ENCODE measurements at regions not wholly inside any gene's neighbourhood (a gene's known extent, or its start where the extent isn't known, plus 50 kb on each side); places are given as distances from the start of the nearest gene placed in this dataset.

DNA sequence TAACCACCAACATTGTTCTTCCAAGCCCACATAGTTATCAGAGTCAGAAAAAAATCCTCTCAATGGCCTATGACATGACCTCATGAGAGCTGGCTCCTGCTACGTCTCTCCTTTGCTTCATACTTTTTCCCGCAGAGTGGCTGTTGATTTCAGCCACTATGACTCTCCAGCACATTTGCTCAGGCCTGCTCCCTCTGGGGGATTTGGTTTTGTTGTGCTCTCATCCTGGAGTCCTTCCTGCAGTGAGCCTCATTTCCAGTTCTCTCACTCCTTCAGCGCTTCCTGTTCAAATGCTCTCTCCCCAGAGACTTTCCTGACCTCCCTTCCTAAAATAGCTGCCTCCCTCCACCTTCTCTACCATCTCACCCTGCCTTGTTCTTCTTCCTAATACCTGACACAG lies 72.0 kb upstream of the USP29 start:
- no peak for DNase-seq
- Histone ChIP-seq H3K36me3 (ENCODE audit: control insufficient read depth in 4 of 4, insufficient read depth in 4 of 4, low read length in 3 of 4) (no peaks in the 10 kb centered on the region), H3K27ac (ENCODE audit: insufficient read depth in 1 of 2, low read depth in 1 of 2, low read length in 2 of 2, poor library complexity in 1 of 2, severe bottlenecking in 2 of 2) (no peak overlapping the region), H3K9me3 (ENCODE audit: control extremely low read depth in 1 of 5, control insufficient read depth in 4 of 5, insufficient read depth in 2 of 5, low read depth in 1 of 5, low read length in 4 of 5) (peaks cover 0 to 14% (median 5%) of the 10 kb centered on the region in 5 experiments), H3K4me3 (ENCODE audit: control insufficient read depth in 1 of 7, extremely low read depth in 1 of 7, insufficient read depth in 4 of 7, low read depth in 2 of 7, low read length in 6 of 7) (no peak overlapping the region), H3K4me1 (ENCODE audit: control extremely low read depth in 1 of 4, control insufficient read depth in 4 of 4, insufficient read depth in 4 of 4, low read length in 3 of 4) (no peaks in the 10 kb centered on the region), H3K27me3 (replicated peaks in 2 of 5; ENCODE audit: control insufficient read depth in 4 of 5, insufficient read depth in 5 of 5, low read length in 4 of 5) (no peaks in the 10 kb centered on the region)
- 71% methylated on average over 1 of the region's 3 CpGs for WGBS (ENCODE audit: insufficient coverage)
- ChIA-PET CTCF (no interaction called here), POLR2A (no interaction called here)

DNA sequence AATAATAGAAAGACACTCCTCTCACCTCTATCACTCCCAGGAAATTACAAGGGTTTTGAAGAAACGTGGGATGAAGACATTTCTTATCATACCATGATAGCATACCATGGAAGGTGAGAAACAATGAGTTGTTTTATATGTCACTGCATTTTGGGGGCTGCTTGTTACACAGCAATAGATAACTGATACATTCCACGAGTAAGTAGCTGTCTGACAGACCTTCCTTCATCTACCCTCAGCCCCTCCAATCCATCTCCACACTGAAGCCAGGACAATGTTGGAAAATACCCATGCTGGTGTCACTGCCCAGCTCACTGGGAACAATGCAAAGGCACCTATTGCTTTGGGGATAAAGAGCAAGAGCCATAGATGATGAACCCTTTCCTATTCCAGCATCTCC lies 68.9 kb upstream of the USP29 start:
- Histone ChIP-seq H3K27me3 (replicated peaks in 2 of 5; ENCODE audit: control insufficient read depth in 4 of 5, insufficient read depth in 5 of 5, low read length in 4 of 5) (no peaks in the 10 kb centered on the region), H3K9me3 (ENCODE audit: control extremely low read depth in 1 of 5, control insufficient read depth in 4 of 5, insufficient read depth in 2 of 5, low read depth in 1 of 5, low read length in 4 of 5) (peaks cover 0 to 17% (median 5%) of the 10 kb centered on the region in 5 experiments), H3K4me3 (ENCODE audit: control insufficient read depth in 1 of 7, extremely low read depth in 1 of 7, insufficient read depth in 4 of 7, low read depth in 2 of 7, low read length in 6 of 7) (no peak overlapping the region), H3K27ac (ENCODE audit: insufficient read depth in 1 of 2, low read depth in 1 of 2, low read length in 2 of 2, poor library complexity in 1 of 2, severe bottlenecking in 2 of 2) (no peak overlapping the region), H3K36me3 (ENCODE audit: control insufficient read depth in 4 of 4, insufficient read depth in 4 of 4, low read length in 3 of 4) (no peaks in the 10 kb centered on the region), H3K4me1 (ENCODE audit: control extremely low read depth in 1 of 4, control insufficient read depth in 4 of 4, insufficient read depth in 4 of 4, low read length in 3 of 4) (no peaks in the 10 kb centered on the region)
- DNase-seq, result no peak
- POLR2A ChIA-PET, result no interaction called here
- CTCF ChIA-PET, result no interaction called here
- no CpG with 5 or more reads among the region's 2 CpGs for WGBS (ENCODE audit: insufficient coverage)

DNA sequence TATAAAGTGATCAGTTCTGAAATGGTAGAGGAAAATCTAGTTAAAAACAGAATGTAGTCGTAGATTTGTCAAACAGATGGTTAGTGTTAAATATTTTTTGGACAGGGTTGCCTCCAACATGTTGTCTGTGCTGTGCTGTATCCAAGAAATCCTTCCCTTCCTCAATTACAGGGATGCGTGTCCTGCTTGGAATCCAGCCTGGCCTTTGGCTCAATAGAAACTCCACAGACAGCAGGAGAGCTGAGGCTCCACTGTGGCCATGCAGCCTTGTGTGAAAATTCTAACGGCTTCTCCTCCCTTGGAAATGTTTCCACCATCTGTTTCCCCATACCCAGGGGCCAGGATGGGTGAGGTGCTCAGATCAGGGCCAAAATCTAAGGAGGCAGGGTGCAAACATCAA lies 67.7 kb upstream of the USP29 start:
- Histone ChIP-seq H3K4me1 (ENCODE audit: control extremely low read depth in 1 of 4, control insufficient read depth in 4 of 4, insufficient read depth in 4 of 4, low read length in 3 of 4) (no peaks in the 10 kb centered on the region), H3K4me3 (ENCODE audit: control insufficient read depth in 1 of 7, extremely low read depth in 1 of 7, insufficient read depth in 4 of 7, low read depth in 2 of 7, low read length in 6 of 7) (no peak overlapping the region), H3K36me3 (ENCODE audit: control insufficient read depth in 4 of 4, insufficient read depth in 4 of 4, low read length in 3 of 4) (no peaks in the 10 kb centered on the region), H3K27ac (ENCODE audit: insufficient read depth in 1 of 2, low read depth in 1 of 2, low read length in 2 of 2, poor library complexity in 1 of 2, severe bottlenecking in 2 of 2) (no peak overlapping the region), H3K9me3 (ENCODE audit: control extremely low read depth in 1 of 5, control insufficient read depth in 4 of 5, insufficient read depth in 2 of 5, low read depth in 1 of 5, low read length in 4 of 5) (peaks cover 0 to 18% (median 9%) of the 10 kb centered on the region in 5 experiments), H3K27me3 (replicated peaks in 2 of 5; ENCODE audit: control insufficient read depth in 4 of 5, insufficient read depth in 5 of 5, low read length in 4 of 5) (no peaks in the 10 kb centered on the region)
- CTCF ChIA-PET, result no interaction called here
- WGBS (ENCODE audit: insufficient coverage), result 58% methylated on average over 2 of the region's 3 CpGs
- DNase-seq, result no peak
- POLR2A ChIA-PET, result no interaction called here

DNA sequence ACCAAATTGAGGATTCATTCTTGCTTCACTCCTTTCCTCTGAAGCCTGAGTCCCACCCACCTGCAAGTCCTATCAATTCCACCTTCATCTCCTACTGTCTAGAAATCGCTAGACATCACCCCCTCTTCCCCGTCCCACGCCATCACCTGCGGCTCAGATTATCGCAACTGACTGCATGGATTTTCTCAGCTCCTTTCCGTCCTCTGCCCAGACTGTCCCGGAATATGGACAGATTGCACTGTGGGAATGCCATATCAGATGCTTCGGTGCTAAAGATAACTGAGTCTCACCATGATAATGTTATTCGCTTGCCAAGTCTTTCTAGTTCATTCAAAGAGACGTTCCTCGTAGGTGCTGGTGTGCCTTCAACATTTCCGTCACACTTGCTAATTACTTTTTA lies 66.4 kb upstream of the USP29 start:
- no peaks in the 10 kb centered on the region for H3K4me1 ChIP-seq (ENCODE audit: control extremely low read depth in 1 of 4, control insufficient read depth in 4 of 4, insufficient read depth in 4 of 4, low read length in 3 of 4)
- WGBS (ENCODE audit: insufficient coverage), result 91% methylated on average over 11 of the region's 12 CpGs
- H3K27me3 ChIP-seq (replicated peaks in 2 of 5; ENCODE audit: control insufficient read depth in 4 of 5, insufficient read depth in 5 of 5, low read length in 4 of 5), result no peaks in the 10 kb centered on the region
- H3K36me3 ChIP-seq (ENCODE audit: control insufficient read depth in 4 of 4, insufficient read depth in 4 of 4, low read length in 3 of 4), result no peaks in the 10 kb centered on the region
- no peak for DNase-seq
- ChIA-PET POLR2A (no interaction called here), CTCF (no interaction called here)
- peaks cover 0 to 19% (median 6%) of the 10 kb centered on the region in 5 experiments for H3K9me3 ChIP-seq (ENCODE audit: control extremely low read depth in 1 of 5, control insufficient read depth in 4 of 5, insufficient read depth in 2 of 5, low read depth in 1 of 5, low read length in 4 of 5)
- H3K4me3 ChIP-seq (ENCODE audit: control insufficient read depth in 1 of 7, extremely low read depth in 1 of 7, insufficient read depth in 4 of 7, low read depth in 2 of 7, low read length in 6 of 7), result no peak overlapping the region
- no peak overlapping the region for H3K27ac ChIP-seq (ENCODE audit: insufficient read depth in 1 of 2, low read depth in 1 of 2, low read length in 2 of 2, poor library complexity in 1 of 2, severe bottlenecking in 2 of 2)

DNA sequence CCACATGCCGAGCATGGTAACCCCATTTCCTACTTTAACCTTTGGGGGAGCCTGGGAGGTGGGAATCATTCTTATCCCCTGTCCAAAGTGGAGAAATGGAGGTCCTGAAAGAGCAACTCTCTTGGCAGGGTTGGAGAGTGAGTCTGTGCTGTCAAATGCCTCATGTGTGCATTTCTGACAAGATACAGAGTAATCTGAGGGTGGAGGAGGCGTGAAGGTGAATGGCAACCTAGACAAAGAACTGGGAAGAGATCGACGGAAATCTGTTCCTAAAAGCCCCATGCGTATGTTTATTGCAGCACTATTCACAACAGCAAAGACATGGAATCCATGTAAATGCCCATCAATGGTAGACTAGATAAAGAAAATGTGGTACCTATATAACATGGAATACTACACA lies 63.8 kb upstream of the USP29 start:
- Histone ChIP-seq H3K27ac (ENCODE audit: insufficient read depth in 1 of 2, low read depth in 1 of 2, low read length in 2 of 2, poor library complexity in 1 of 2, severe bottlenecking in 2 of 2) (no peak overlapping the region), H3K36me3 (ENCODE audit: control insufficient read depth in 4 of 4, insufficient read depth in 4 of 4, low read length in 3 of 4) (no peaks in the 10 kb centered on the region), H3K9me3 (ENCODE audit: control extremely low read depth in 1 of 5, control insufficient read depth in 4 of 5, insufficient read depth in 2 of 5, low read depth in 1 of 5, low read length in 4 of 5) (peaks cover 0 to 12% (median 4%) of the 10 kb centered on the region in 5 experiments), H3K4me3 (ENCODE audit: control insufficient read depth in 1 of 7, extremely low read depth in 1 of 7, insufficient read depth in 4 of 7, low read depth in 2 of 7, low read length in 6 of 7) (no peak overlapping the region), H3K4me1 (ENCODE audit: control extremely low read depth in 1 of 4, control insufficient read depth in 4 of 4, insufficient read depth in 4 of 4, low read length in 3 of 4) (no peaks in the 10 kb centered on the region), H3K27me3 (replicated peaks in 2 of 5; ENCODE audit: control insufficient read depth in 4 of 5, insufficient read depth in 5 of 5, low read length in 4 of 5) (no peaks in the 10 kb centered on the region)
- no peak for DNase-seq
- ChIA-PET CTCF (no interaction called here), POLR2A (no interaction called here)
- 100% methylated on average over 1 of the region's 5 CpGs for WGBS (ENCODE audit: insufficient coverage)

DNA sequence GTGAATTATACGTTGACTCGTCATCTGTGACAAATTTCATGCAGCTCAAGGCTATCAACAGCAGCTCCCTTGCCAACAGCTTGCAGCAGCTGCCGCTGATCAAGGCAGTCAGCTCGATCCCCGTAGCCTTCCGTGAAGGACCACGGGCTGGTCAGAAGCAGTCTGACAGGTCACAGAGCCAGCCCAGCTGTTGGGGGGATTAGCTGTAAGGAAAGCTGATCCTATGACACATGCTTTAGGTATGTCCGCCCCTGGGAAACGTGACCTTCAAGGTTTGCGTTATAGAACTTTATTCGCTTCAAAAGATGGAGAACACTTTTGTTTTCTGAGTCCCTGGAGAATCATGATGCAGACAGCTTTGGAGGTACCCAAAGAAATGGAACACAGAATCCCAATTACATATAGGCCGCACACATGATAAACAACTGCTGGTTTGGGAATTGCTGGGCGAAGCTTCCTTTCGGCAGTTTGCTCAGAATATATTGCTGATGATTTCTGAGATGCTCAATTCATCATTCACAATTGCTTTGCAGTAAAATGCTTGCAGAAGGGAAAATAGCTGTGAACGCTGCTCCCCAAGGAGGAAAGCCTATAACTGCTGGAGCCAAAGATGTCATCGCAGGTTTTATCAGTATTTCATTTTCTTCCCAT lies 62.6 kb upstream of the USP29 start:
- Histone ChIP-seq H3K4me1 (ENCODE audit: control extremely low read depth in 1 of 4, control insufficient read depth in 4 of 4, insufficient read depth in 4 of 4, low read length in 3 of 4) (no peaks in the 10 kb centered on the region), H3K36me3 (ENCODE audit: control insufficient read depth in 4 of 4, insufficient read depth in 4 of 4, low read length in 3 of 4) (no peaks in the 10 kb centered on the region), H3K4me3 (ENCODE audit: control insufficient read depth in 1 of 7, extremely low read depth in 1 of 7, insufficient read depth in 4 of 7, low read depth in 2 of 7, low read length in 6 of 7) (no peak overlapping the region), H3K9me3 (ENCODE audit: control extremely low read depth in 1 of 5, control insufficient read depth in 4 of 5, insufficient read depth in 2 of 5, low read depth in 1 of 5, low read length in 4 of 5) (peaks cover 0 to 14% (median 6%) of the 10 kb centered on the region in 5 experiments), H3K27me3 (replicated peaks in 2 of 5; ENCODE audit: control insufficient read depth in 4 of 5, insufficient read depth in 5 of 5, low read length in 4 of 5) (no peaks in the 10 kb centered on the region), H3K27ac (ENCODE audit: insufficient read depth in 1 of 2, low read depth in 1 of 2, low read length in 2 of 2, poor library complexity in 1 of 2, severe bottlenecking in 2 of 2) (no peak overlapping the region)
- ChIA-PET POLR2A (no interaction called here), CTCF (no interaction called here)
- no peak for DNase-seq
- 68% methylated on average over 13 of the region's 16 CpGs for WGBS (ENCODE audit: insufficient coverage)

DNA sequence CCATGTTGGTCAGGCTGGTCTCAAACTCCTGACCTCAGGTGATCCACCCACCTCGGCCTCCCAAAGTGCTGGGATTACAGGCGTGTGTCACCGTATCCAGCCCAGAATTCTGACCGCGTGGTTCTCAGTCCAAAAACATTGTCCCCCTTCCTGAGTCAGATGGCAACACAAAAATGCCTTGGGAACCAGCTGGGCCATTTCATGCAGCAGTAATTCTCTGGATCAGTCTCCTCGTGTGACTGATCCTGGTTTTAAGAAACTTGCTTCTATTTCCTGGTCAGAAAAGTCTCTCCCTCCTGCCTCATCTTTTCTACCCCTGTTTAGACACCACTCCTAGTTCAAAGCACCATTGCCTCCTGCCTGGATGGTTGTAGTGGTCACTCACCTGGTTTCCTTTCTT lies 60.9 kb upstream of the USP29 start:
- Histone ChIP-seq H3K4me3 (ENCODE audit: control insufficient read depth in 1 of 7, extremely low read depth in 1 of 7, insufficient read depth in 4 of 7, low read depth in 2 of 7, low read length in 6 of 7) (no peak overlapping the region), H3K4me1 (ENCODE audit: control extremely low read depth in 1 of 4, control insufficient read depth in 4 of 4, insufficient read depth in 4 of 4, low read length in 3 of 4) (no peaks in the 10 kb centered on the region), H3K27me3 (replicated peaks in 2 of 5; ENCODE audit: control insufficient read depth in 4 of 5, insufficient read depth in 5 of 5, low read length in 4 of 5) (no peaks in the 10 kb centered on the region), H3K36me3 (ENCODE audit: control insufficient read depth in 4 of 4, insufficient read depth in 4 of 4, low read length in 3 of 4) (no peaks in the 10 kb centered on the region), H3K27ac (ENCODE audit: insufficient read depth in 1 of 2, low read depth in 1 of 2, low read length in 2 of 2, poor library complexity in 1 of 2, severe bottlenecking in 2 of 2) (no peak overlapping the region), H3K9me3 (ENCODE audit: control extremely low read depth in 1 of 5, control insufficient read depth in 4 of 5, insufficient read depth in 2 of 5, low read depth in 1 of 5, low read length in 4 of 5) (peaks cover 0 to 15% (median 6%) of the 10 kb centered on the region in 5 experiments)
- 89% methylated on average over 6 of the region's 6 CpGs for WGBS (ENCODE audit: insufficient coverage)
- ChIA-PET POLR2A (no interaction called here), CTCF (no interaction called here)
- DNase-seq, result no peak

Measured in common myeloid progenitor, CD34-positive (primary cell).